Keratinocyte (primary cell): ENCODE measurements at regions not wholly inside any gene's neighbourhood (a gene's known extent, or its start where the extent isn't known, plus 50 kb on each side); places are given as distances from the start of the nearest gene placed in this dataset.
"Not testable (repeated sequence)": the region's sequence is repeated elsewhere in the genome, so short reads cannot be mapped to it uniquely, and the experiment has no call there.

Experiments used
- DNase-seq: peaks from one replicate; pipeline ENCODE4 v3.0.0-alpha.2; 2011; ENCODE audit warnings: low read depth, missing footprints, low spot score
- FAIRE-seq: peaks from 2 replicates; lab custom pipeline; 2011; peaks lifted over from hg19 to GRCh38; lab: Jason Lieb, UNC
- H2AFZ ChIP-seq: 2 replicates; pipeline ENCODE4 v1.6.0; 2012; ENCODE audit warnings: low read length, control low read depth, inconsistent platforms; ENCODE audit not compliant: control insufficient read depth
- H3K27ac ChIP-seq: 2 replicates; pipeline ENCODE4 v1.5.1; 2011; ENCODE audit warnings: low read length; ENCODE audit not compliant: control insufficient read depth, insufficient read depth
- H3K27me3 ChIP-seq: 3 replicates; pipeline ENCODE4 v1.6.0; 2011; ENCODE audit warnings: low read length; ENCODE audit not compliant: control insufficient read depth, insufficient read depth; ENCODE audit errors: extremely low read depth
- H3K36me3 ChIP-seq, 2 experiments: 2 replicates in 1 of 2; 3 replicates in 1 of 2; pipeline ENCODE4 v1.5.1; 2011; ENCODE audit warnings: low read length in 2 of 2, mild to moderate bottlenecking in 1 of 2; ENCODE audit not compliant: control insufficient read depth in 2 of 2, insufficient read depth in 2 of 2; ENCODE audit errors: extremely low read depth in 1 of 2
- H3K4me1 ChIP-seq: 3 replicates; pipeline ENCODE4 v1.5.1; 2011; ENCODE audit warnings: low read length; ENCODE audit not compliant: control insufficient read depth, insufficient read depth; ENCODE audit errors: extremely low read depth
- H3K4me2 ChIP-seq: 3 replicates; pipeline ENCODE4 v1.6.0; 2011; ENCODE audit warnings: low read depth, low read length; ENCODE audit not compliant: control insufficient read depth, insufficient read depth; ENCODE audit errors: extremely low read depth
- H3K4me3 ChIP-seq, 3 experiments: fragments of 200-600 bp in 1 of 3; sonication (generic) in 1 of 3; 2 replicates in 2 of 3; 3 replicates in 1 of 3; pipeline ENCODE4 v1.5.1; 2011 to 2016; ENCODE audit warnings: low read length in 3 of 3, mild to moderate bottlenecking in 3 of 3, control low read depth in 2 of 3, inconsistent platforms in 1 of 3, low read depth in 1 of 3, mixed read lengths in 1 of 3, mixed run types in 1 of 3, moderate library complexity in 1 of 3; ENCODE audit not compliant: control insufficient read depth in 2 of 3, insufficient read depth in 2 of 3; ENCODE audit errors: extremely low read depth in 1 of 3
- H3K79me2 ChIP-seq: 2 replicates; pipeline ENCODE4 v1.6.0; 2012; ENCODE audit warnings: low read length; ENCODE audit not compliant: control insufficient read depth, insufficient read depth
- H3K9ac ChIP-seq: 3 replicates; pipeline ENCODE4 v1.6.0; 2011; ENCODE audit warnings: low read length; ENCODE audit not compliant: control insufficient read depth, insufficient read depth; ENCODE audit errors: extremely low read depth
- H3K9me1 ChIP-seq: 3 replicates; pipeline ENCODE4 v1.6.0; 2011; ENCODE audit warnings: low read length; ENCODE audit not compliant: control insufficient read depth, insufficient read depth; ENCODE audit errors: extremely low read depth
- H3K9me3 ChIP-seq: 2 replicates; pipeline ENCODE4 v1.5.1; 2012; ENCODE audit warnings: low read depth, low read length; ENCODE audit not compliant: control insufficient read depth
- H4K20me1 ChIP-seq: 3 replicates; pipeline ENCODE4 v1.6.0; 2011; ENCODE audit warnings: low read length; ENCODE audit not compliant: control insufficient read depth, insufficient read depth; ENCODE audit errors: extremely low read depth
- EZH2 ChIP-seq: IDR thresholded peaks from one replicate; pipeline ENCODE4 v1.6.1; 2012; ENCODE audit warnings: inconsistent platforms, mild to moderate bottlenecking, low read length, moderate library complexity
- dilution Hi-C: fragments of 300-500 bp; cut with MboI; formaldehyde crosslinking; loops from one replicate; pipeline ENCODE4 v1.7.0; 2020; ENCODE audit warnings: low sequenced_read_pairs; ENCODE audit not compliant: extremely low pct_ligation_motif_present
- TF ChIP-seq, protein P1 (sequence below), 3 experiments: IDR thresholded peaks in 1 of 3; conservative IDR thresholded peaks in 1 of 3; optimal IDR thresholded peaks in 1 of 3; 2 replicates in 2 of 3; 3 replicates in 1 of 3; pipeline versions ENCODE3 to v1.5.1; 2011; ENCODE audit warnings: low read length in 3 of 3, mild to moderate bottlenecking in 3 of 3, moderate library complexity in 2 of 3, control low read depth in 1 of 3, inconsistent platforms in 1 of 3; ENCODE audit not compliant: insufficient read depth in 2 of 3; ENCODE audit errors: extremely low read depth in 1 of 3

DNA sequence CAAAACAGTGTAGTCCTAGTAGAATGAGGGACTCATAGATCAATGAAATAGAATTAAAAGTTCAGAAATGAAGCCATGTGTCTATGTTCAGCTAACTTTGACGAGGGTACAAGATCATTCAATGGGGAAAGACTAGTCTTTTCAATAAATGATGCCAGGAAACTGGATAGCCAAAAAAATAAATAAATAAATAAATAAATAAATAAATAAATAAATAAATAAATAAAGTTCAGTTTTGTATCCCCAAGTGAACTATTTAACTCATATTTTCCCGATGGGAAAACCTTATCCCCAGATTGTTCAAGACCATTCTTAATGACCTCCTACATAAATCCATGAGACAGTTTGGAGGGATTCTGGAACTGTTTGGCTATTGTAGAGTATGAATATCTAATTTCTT is 277.1 kb upstream of the EYS start:
- TF ChIP-seq EZH2: no peak
- TF ChIP-seq, protein P1, sequence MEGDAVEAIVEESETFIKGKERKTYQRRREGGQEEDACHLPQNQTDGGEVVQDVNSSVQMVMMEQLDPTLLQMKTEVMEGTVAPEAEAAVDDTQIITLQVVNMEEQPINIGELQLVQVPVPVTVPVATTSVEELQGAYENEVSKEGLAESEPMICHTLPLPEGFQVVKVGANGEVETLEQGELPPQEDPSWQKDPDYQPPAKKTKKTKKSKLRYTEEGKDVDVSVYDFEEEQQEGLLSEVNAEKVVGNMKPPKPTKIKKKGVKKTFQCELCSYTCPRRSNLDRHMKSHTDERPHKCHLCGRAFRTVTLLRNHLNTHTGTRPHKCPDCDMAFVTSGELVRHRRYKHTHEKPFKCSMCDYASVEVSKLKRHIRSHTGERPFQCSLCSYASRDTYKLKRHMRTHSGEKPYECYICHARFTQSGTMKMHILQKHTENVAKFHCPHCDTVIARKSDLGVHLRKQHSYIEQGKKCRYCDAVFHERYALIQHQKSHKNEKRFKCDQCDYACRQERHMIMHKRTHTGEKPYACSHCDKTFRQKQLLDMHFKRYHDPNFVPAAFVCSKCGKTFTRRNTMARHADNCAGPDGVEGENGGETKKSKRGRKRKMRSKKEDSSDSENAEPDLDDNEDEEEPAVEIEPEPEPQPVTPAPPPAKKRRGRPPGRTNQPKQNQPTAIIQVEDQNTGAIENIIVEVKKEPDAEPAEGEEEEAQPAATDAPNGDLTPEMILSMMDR (optimal IDR thresholded peaks at IDR 0.05 in 1 of 3, IDR thresholded peaks at IDR 0.05 in 1 of 3, conservative IDR thresholded peaks at IDR 0.05 in 1 of 3; ENCODE audit: extremely low read depth in 1 of 3, insufficient read depth in 2 of 3, low read length in 3 of 3): no peak
- H3K36me3 ChIP-seq: no peaks in the 10 kb centered on the region
- H4K20me1 ChIP-seq: no peaks in the 10 kb centered on the region
- no peak overlapping the region for H3K9ac ChIP-seq
- H3K4me1 ChIP-seq: no peaks in the 10 kb centered on the region
- no peak overlapping the region for H3K4me3 ChIP-seq
- no peak for DNase-seq
- FAIRE-seq: no peak
- no peaks in the 10 kb centered on the region for H3K9me1 ChIP-seq
- no peaks in the 10 kb centered on the region for H3K27me3 ChIP-seq
- H3K79me2 ChIP-seq: no peaks in the 10 kb centered on the region
- H3K4me2 ChIP-seq: no peak overlapping the region
- no peak overlapping the region for H3K27ac ChIP-seq
- H3K9me3 ChIP-seq: no peaks in the 10 kb centered on the region
- dilution Hi-C loops: no loop called here
- no peak overlapping the region for H2AFZ ChIP-seq

DNA sequence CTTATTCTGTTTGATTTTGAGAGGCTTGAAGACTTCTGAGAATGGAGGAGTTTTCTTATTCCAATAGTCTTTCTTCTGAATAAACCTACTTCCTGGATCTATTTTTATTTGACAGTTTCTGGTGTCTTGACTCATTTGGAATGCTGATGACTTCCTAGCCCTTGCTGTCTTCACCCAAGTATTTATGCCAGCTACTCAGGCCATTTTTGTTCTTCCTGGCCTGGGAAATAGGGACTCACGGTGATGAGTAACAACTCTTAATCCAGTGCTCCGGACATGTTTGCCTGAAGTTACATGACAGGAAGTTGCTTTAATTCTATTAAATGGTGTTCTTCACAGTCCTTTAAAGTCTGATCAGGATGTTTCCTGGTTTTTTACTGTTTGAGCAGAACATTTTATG is 272.1 kb upstream of the EYS start:
- H3K27me3 ChIP-seq: no peaks in the 10 kb centered on the region

DNA sequence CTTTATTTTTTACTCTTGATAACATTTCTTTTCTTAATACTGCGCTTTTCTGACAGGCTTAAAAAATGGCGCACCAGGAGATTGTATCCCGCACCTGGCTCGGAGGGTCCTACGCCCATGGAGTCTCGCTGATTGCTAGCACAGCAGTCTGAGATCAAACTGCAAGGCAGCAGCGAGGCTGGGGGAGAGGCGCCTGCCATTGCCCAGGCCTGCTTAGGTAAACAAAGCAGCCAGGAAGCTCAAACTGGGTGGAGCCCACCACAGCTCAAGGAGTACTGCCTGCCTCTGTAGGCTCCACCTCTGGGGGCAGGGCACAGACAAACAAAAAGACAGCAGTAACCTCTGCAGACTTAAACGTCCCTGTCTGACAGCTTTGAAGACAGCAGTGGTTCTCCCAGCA is 264.2 kb upstream of the EYS start:
- H2AFZ ChIP-seq, H3K4me1 ChIP-seq, H3K36me3 ChIP-seq, H3K4me2 ChIP-seq, H4K20me1 ChIP-seq, H3K79me2 ChIP-seq, H3K4me3 ChIP-seq, DNase-seq, H3K9ac ChIP-seq, H3K27ac ChIP-seq, FAIRE-seq, H3K9me3 ChIP-seq, H3K27me3 ChIP-seq, dilution Hi-C loops, H3K9me1 ChIP-seq: not testable (repeated sequence)

More for the DNA sequence above, 272.1 kb upstream of the EYS start:
- no peak for TF ChIP-seq EZH2
- TF ChIP-seq, protein P1 (optimal IDR thresholded peaks at IDR 0.05 in 1 of 3, IDR thresholded peaks at IDR 0.05 in 1 of 3, conservative IDR thresholded peaks at IDR 0.05 in 1 of 3; ENCODE audit: extremely low read depth in 1 of 3, insufficient read depth in 2 of 3, low read length in 3 of 3): no peak
- no peak for DNase-seq
- Histone ChIP-seq H3K4me2 (no peak overlapping the region), H3K4me3 (no peak overlapping the region), H3K4me1 (no peaks in the 10 kb centered on the region), H3K36me3 (no peaks in the 10 kb centered on the region), H3K79me2 (no peaks in the 10 kb centered on the region), H3K9ac (no peak overlapping the region), H4K20me1 (no peaks in the 10 kb centered on the region), H3K9me1 (no peaks in the 10 kb centered on the region), H3K9me3 (no peaks in the 10 kb centered on the region), H2AFZ (no peak overlapping the region), H3K27ac (no peak overlapping the region)
- no peak for FAIRE-seq
- dilution Hi-C loops: no loop called here
